ENCODE measurements at regions not wholly inside any gene's neighbourhood (a gene's known extent, or its start where the extent isn't known, plus 50 kb on each side); places are given as distances from the start of the nearest gene placed in this dataset.

GRCh38 chr10:56091872-56092271, 269.2 kb downstream of the ZWINT start:
- TF ChIP-seq POLR2A (IDR thresholded peaks at IDR 0.05) (no peak), CTCF (IDR thresholded peaks at IDR 0.05) (no peak)

Measured in tibial nerve (tissue), 3 donors.